IMR-90 (cell line): ENCODE measurements at regions not wholly inside any gene's neighbourhood (a gene's known extent, or its start where the extent isn't known, plus 50 kb on each side); places are given as distances from the start of the nearest gene placed in this dataset.

Experiments used
- ATAC-seq: fragments of 200-7000 bp; cut with Tn5 transposase; 2 replicates; pipeline ENCODE4 v1.9.1; 2020; ENCODE audit warnings: low read depth, mild to moderate bottlenecking, moderate library complexity
- BruUV-seq: library from RNA; stranded (reverse); fragments of 400-500 nt; replicated peaks from 2 replicates; lab custom pipeline; 2021; lab: Mats Ljungman, UMichigan
- CTCF ChIA-PET: fragments of 300-600 bp; formaldehyde crosslinking; extraction: SDS; loops from one replicate; lab custom pipeline; 2021; ENCODE audit warnings: antibody characterized with exemption; lab: Yijun Ruan, JAX
- POLR2A ChIA-PET: fragments of 300-600 bp; sonication (Branson Sonifier 250); formaldehyde crosslinking; loops from one replicate; lab custom pipeline; 2022; ENCODE audit warnings: antibody characterized with exemption; ENCODE audit not compliant: unreplicated experiment; lab: Charles Lee
- DNase-seq: peaks from one replicate; pipeline ENCODE4 v3.0.0; 2013
- H2AFZ ChIP-seq: replicated peaks from 2 replicates; pipeline ENCODE3; 2013; ENCODE audit warnings: low read length, mild to moderate bottlenecking; ENCODE audit not compliant: poor library complexity
- H2AK5ac ChIP-seq: 2 replicates; pipeline ENCODE4 v1.6.1; 2013; ENCODE audit warnings: low read depth, low read length, inconsistent platforms
- H2AK9ac ChIP-seq: replicated peaks from 2 replicates; pipeline ENCODE3; 2013; ENCODE audit warnings: mild to moderate bottlenecking, low read depth, low read length, moderate library complexity; ENCODE audit not compliant: poor library complexity
- H2BK120ac ChIP-seq: 2 replicates; pipeline ENCODE4 v1.6.1; 2013; ENCODE audit warnings: low read depth, low read length, inconsistent platforms
- H2BK15ac ChIP-seq: 3 replicates; pipeline ENCODE4 v1.6.1; 2013; ENCODE audit warnings: low read depth, low read length, inconsistent platforms
- H2BK20ac ChIP-seq: 2 replicates; pipeline ENCODE4 v1.6.1; 2013; ENCODE audit warnings: low read depth, mild to moderate bottlenecking, inconsistent platforms, low read length, moderate library complexity
- H2BK5ac ChIP-seq: 2 replicates; pipeline ENCODE4 v1.6.1; 2013; ENCODE audit warnings: mild to moderate bottlenecking, low read depth, low read length, inconsistent platforms; ENCODE audit not compliant: poor library complexity, severe bottlenecking
- H3K14ac ChIP-seq: replicated peaks from 2 replicates; pipeline ENCODE4 v1.6.1; 2013; ENCODE audit warnings: low read depth, low read length, inconsistent platforms
- H3K18ac ChIP-seq: 2 replicates; pipeline ENCODE4 v1.6.1; 2013; ENCODE audit warnings: low read depth, low read length, control low read depth
- H3K23ac ChIP-seq: 2 replicates; pipeline ENCODE4 v1.6.1; 2013; ENCODE audit warnings: low read depth, low read length, inconsistent platforms
- H3K27ac ChIP-seq: 2 replicates; pipeline ENCODE4 v1.5.1; 2013; ENCODE audit warnings: mild to moderate bottlenecking, control low read depth, low read length; ENCODE audit not compliant: insufficient read depth
- H3K27me3 ChIP-seq: 2 replicates; pipeline ENCODE4 v1.6.1; 2013; ENCODE audit warnings: low read length; ENCODE audit not compliant: control insufficient read depth, insufficient read depth
- H3K36me3 ChIP-seq: 2 replicates; pipeline ENCODE4 v1.6.1; 2013; ENCODE audit warnings: low read length, mixed read lengths; ENCODE audit not compliant: control insufficient read depth, insufficient read depth
- H3K4ac ChIP-seq: 2 replicates; pipeline ENCODE4 v1.6.1; 2013; ENCODE audit warnings: low read depth, low read length, inconsistent platforms
- H3K4me1 ChIP-seq: 2 replicates; pipeline ENCODE4 v1.6.1; 2013; ENCODE audit warnings: low read length, mixed read lengths; ENCODE audit not compliant: control insufficient read depth, insufficient read depth
- H3K4me2 ChIP-seq: 2 replicates; pipeline ENCODE4 v1.6.1; 2013; ENCODE audit warnings: low read depth, mild to moderate bottlenecking, control low read depth, low read length, moderate library complexity
- H3K4me3 ChIP-seq: 2 replicates; pipeline ENCODE4 v1.5.1; 2013; ENCODE audit warnings: low read depth, mild to moderate bottlenecking, control low read depth, low read length, moderate library complexity; ENCODE audit not compliant: insufficient read depth
- H3K56ac ChIP-seq: 2 replicates; pipeline ENCODE4 v1.6.1; 2013; ENCODE audit warnings: low read length, inconsistent platforms; ENCODE audit not compliant: insufficient read depth; ENCODE audit errors: extremely low read depth
- H3K79me1 ChIP-seq, 2 experiments: 2 replicates each; pipeline ENCODE4 v1.6.1; 2013; ENCODE audit warnings: low read length in 2 of 2, inconsistent platforms in 1 of 2, low read depth in 1 of 2
- H3K9ac ChIP-seq: 2 replicates; pipeline ENCODE4 v1.6.1; 2013; ENCODE audit warnings: low read depth, low read length, control low read depth
- H3K9me1 ChIP-seq: 2 replicates; pipeline ENCODE4 v1.6.1; 2013; ENCODE audit warnings: low read length, inconsistent platforms; ENCODE audit not compliant: insufficient read depth
- H3K9me3 ChIP-seq: 2 replicates; pipeline ENCODE4 v1.6.1; 2013; ENCODE audit warnings: low read length; ENCODE audit not compliant: control insufficient read depth, insufficient read depth
- H4K20me1 ChIP-seq: 2 replicates; pipeline ENCODE4 v1.6.1; 2013; ENCODE audit warnings: low read length, inconsistent platforms; ENCODE audit not compliant: insufficient read depth
- H4K5ac ChIP-seq: 2 replicates; pipeline ENCODE4 v1.6.1; 2013; ENCODE audit warnings: mild to moderate bottlenecking, low read depth, low read length, control low read depth
- H4K8ac ChIP-seq, 2 experiments: 2 replicates each; pipeline ENCODE4 v1.6.1; 2013; ENCODE audit warnings: low read depth in 2 of 2, low read length in 2 of 2, control low read depth in 1 of 2, inconsistent platforms in 1 of 2
- H4K91ac ChIP-seq: 2 replicates; pipeline ENCODE4 v1.6.1; 2013; ENCODE audit warnings: low read depth, low read length, inconsistent platforms; ENCODE audit not compliant: insufficient read depth
- BHLHE40 ChIP-seq: fragments of 150-350 bp; IDR thresholded peaks from 2 replicates; pipeline ENCODE4 v1.6.1; 2016; ENCODE audit warnings: mild to moderate bottlenecking, low read depth, low read length
- CEBPB ChIP-seq: IDR thresholded peaks from 2 replicates; pipeline ENCODE4 v1.6.1; 2012; ENCODE audit warnings: low read depth, low read length, improper control_type of control experiment
- CHD1 ChIP-seq: IDR thresholded peaks from 2 replicates; pipeline ENCODE4 v1.6.1; 2012; ENCODE audit warnings: low read depth, low read length, improper control_type of control experiment
- CTCF ChIP-seq: conservative IDR thresholded peaks from 2 replicates; pipeline ENCODE4 v1.5.1; 2012; ENCODE audit warnings: mild to moderate bottlenecking, low read depth, low read length, improper control_type of control experiment
- MAFK ChIP-seq: IDR thresholded peaks from 2 replicates; pipeline ENCODE4 v1.6.1; 2012; ENCODE audit warnings: low read depth, low read length, improper control_type of control experiment
- MAZ ChIP-seq: IDR thresholded peaks from 2 replicates; pipeline ENCODE4 v1.6.1; 2012; ENCODE audit warnings: low read depth, mild to moderate bottlenecking, low read length, improper control_type of control experiment, moderate library complexity, borderline replicate concordance
- MXI1 ChIP-seq: IDR thresholded peaks from 2 replicates; pipeline ENCODE4 v1.6.1; 2012; ENCODE audit warnings: low read depth, mild to moderate bottlenecking, low read length, moderate library complexity, borderline replicate concordance
- POLR2A ChIP-seq: IDR thresholded peaks from 2 replicates; pipeline ENCODE4 v1.6.1; 2012; ENCODE audit warnings: mild to moderate bottlenecking, low read depth, low read length
- RCOR1 ChIP-seq: IDR thresholded peaks from 2 replicates; pipeline ENCODE4 v1.6.1; 2012; ENCODE audit warnings: mild to moderate bottlenecking, low read length, improper control_type of control experiment; ENCODE audit not compliant: insufficient replicate concordance
- RFX5 ChIP-seq: IDR thresholded peaks from 2 replicates; pipeline ENCODE4 v1.8.0; 2012; ENCODE audit warnings: low read depth, mild to moderate bottlenecking, low read length, moderate library complexity
- WGBS, 2 experiments: methylation state at CpG; one replicate each; pipeline versions ENCODE4 v1.1.5 to v1.1.7; 2013; ENCODE audit warnings: missing lambda C conversion rate in 2 of 2; ENCODE audit not compliant: insufficient read length in 1 of 2; ENCODE audit errors: extremely low coverage in 2 of 2; 5-methylcytosine and 5-hydroxymethylcytosine counted together
- dilution Hi-C: fragments of 300-500 bp; cut with HindIII; formaldehyde crosslinking; loops from one replicate; pipeline ENCODE4 v1.14.3; 2018; ENCODE audit warnings: low sequenced_read_pairs; ENCODE audit not compliant: unreplicated experiment
- in situ Hi-C: fragments of 300-500 bp; cut with MboI; formaldehyde crosslinking; loops from 3 replicates; pipeline ENCODE4 v1.14.3; 2019; ENCODE audit warnings: low sequenced_read_pairs, inconsistent platforms, mixed read lengths
- intact Hi-C: fragments of 100-400 bp; cut with micrococcal nuclease; formaldehyde crosslinking; loops from 2 replicates; pipeline ENCODE4 v1.10.0; 2022

GRCh38 chr22:27251563-27251962 lies 550.0 kb downstream of the MN1 start:
- no peak overlapping the region for H3K4me2 ChIP-seq
- no peaks in the 10 kb centered on the region for H3K79me1 ChIP-seq
- H3K9me3 ChIP-seq: peaks cover 21% of the 10 kb centered on the region
- H4K8ac ChIP-seq: no peak overlapping the region
- H3K4me3 ChIP-seq: no peak overlapping the region
- DNase-seq (no peak), ATAC-seq (no peak)
- intact Hi-C loops: no loop called here
- H3K36me3 ChIP-seq: no peaks in the 10 kb centered on the region
- dilution Hi-C loops: no loop called here
- no peak overlapping the region for H3K23ac ChIP-seq
- no peak overlapping the region for H2BK15ac ChIP-seq
- no peak for TF ChIP-seq CEBPB
- TF ChIP-seq BHLHE40: no peak
- TF ChIP-seq MXI1: no peak
- TF ChIP-seq RFX5: no peak
- no peak for TF ChIP-seq CTCF
- no peak for TF ChIP-seq CHD1
- TF ChIP-seq MAFK: no peak
- no peak for TF ChIP-seq MAZ
- TF ChIP-seq RCOR1: no peak
- no peak for TF ChIP-seq POLR2A
- no peak overlapping the region for H3K27ac ChIP-seq
- H3K27me3 ChIP-seq: 0 out of 2 replicates have a peak, but pooled peaks cover 2% of the 10 kb centered on the region
- H2BK20ac ChIP-seq: no peak overlapping the region
- H3K14ac ChIP-seq: no peak overlapping the region
- in situ Hi-C loops: no loop called here
- no peak overlapping the region for H2AFZ ChIP-seq
- no peaks in the 10 kb centered on the region for H4K20me1 ChIP-seq
- no peak overlapping the region for H4K5ac ChIP-seq
- ChIA-PET POLR2A (no interaction called here), CTCF (no interaction called here)
- H3K56ac ChIP-seq: no peak overlapping the region
- H3K4me1 ChIP-seq: no peaks in the 10 kb centered on the region
- no peak overlapping the region for H2BK5ac ChIP-seq
- no peaks in the 10 kb centered on the region for H3K9me1 ChIP-seq
- BruUV-seq: no TSS peak
- H4K91ac ChIP-seq: no peak overlapping the region
- H2AK5ac ChIP-seq: no peak overlapping the region
- no peak overlapping the region for H2BK120ac ChIP-seq
- WGBS, 2 experiments: no CpG with 5 or more reads among the region's 2 CpGs
- H3K9ac ChIP-seq: no peak overlapping the region
- H3K18ac ChIP-seq: no peak overlapping the region
- no peak overlapping the region for H3K4ac ChIP-seq
- H2AK9ac ChIP-seq: no peak overlapping the region
